ENCODE measurements at regions not wholly inside any gene's neighbourhood (a gene's known extent, or its start where the extent isn't known, plus 50 kb on each side); places are given as distances from the start of the nearest gene placed in this dataset.
A peak's percentile ranks its signal among the peaks of the same experiment; 100 is the strongest.

- H3K4me1 ChIP-seq: peaks cover 8% of the 10 kb centered on the region; the same call in 1 of the 2 replicates
- H3K9me3 ChIP-seq (replicated peaks): no peaks in the 10 kb centered on the region
- no peak overlapping the region for H3K4me3 ChIP-seq
- no peaks in the 10 kb centered on the region for H3K27me3 ChIP-seq
- no peak for DNase-seq
- no peak overlapping the region for H3K27ac ChIP-seq
- no peaks in the 10 kb centered on the region for H3K36me3 ChIP-seq
Measured at GRCh38 chr6:141167945-141168344, 964.8 kb upstream of the GJE1 start.

- Histone ChIP-seq H3K4me1 (peaks cover 8% of the 10 kb centered on the region; the same call in 1 of the 2 replicates), H3K4me3 (no peak overlapping the region), H3K36me3 (no peaks in the 10 kb centered on the region; the same call in 1 of the 2 replicates), H3K27ac (no peak overlapping the region), H3K9me3 (replicated peaks) (no peaks in the 10 kb centered on the region), H3K27me3 (no peaks in the 10 kb centered on the region)
- DNase-seq: no peak
Measured at GRCh38 chr6:141165002-141165665, 967.6 kb upstream of the GJE1 start.

DNA sequence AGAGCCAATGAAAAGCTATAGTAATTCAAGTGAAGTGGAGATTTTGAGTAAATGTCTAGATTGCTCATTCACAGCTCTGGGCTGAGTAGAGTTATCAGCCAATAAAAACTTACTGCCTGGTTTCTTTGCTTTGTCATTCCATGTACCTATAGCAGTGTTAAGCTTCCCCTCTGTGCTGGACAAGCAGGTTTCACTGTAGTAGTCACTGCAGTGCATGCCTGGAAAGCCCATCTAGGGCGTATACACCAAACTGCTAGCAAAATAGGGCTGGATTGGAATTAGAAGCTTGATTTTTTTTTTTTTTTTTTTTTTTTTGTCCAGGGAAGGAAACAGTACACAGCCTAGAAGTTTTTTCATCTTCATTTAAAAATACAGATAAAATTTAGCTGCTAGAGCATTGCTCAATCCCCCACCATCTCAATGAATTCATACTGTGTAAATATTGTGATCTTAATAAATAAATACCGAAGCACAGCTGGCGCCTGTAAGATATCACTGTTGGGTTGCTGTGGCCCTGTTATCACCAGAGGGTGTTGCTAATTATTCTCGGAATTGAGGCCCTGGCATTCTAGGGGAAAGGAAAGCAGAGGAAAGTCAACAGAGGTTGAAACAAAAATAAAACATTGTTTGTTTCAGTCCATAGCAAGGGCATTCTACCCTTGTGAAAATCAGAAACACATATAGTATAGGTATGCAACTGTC, 968.5 kb upstream of the GJE1 start:
- H3K27me3 ChIP-seq: no peaks in the 10 kb centered on the region

GRCh38 chr6:141163107-141163506, 969.6 kb upstream of the GJE1 start:
- no peak for DNase-seq
- Histone ChIP-seq H3K4me1 (no peaks in the 10 kb centered on the region), H3K27me3 (no peaks in the 10 kb centered on the region), H3K27ac (no peak overlapping the region), H3K4me3 (no peak overlapping the region), H3K36me3 (no peaks in the 10 kb centered on the region; the same call in 1 of the 2 replicates), H3K9me3 (replicated peaks) (no peaks in the 10 kb centered on the region)

More for the DNA sequence above, 968.5 kb upstream of the GJE1 start:
- Histone ChIP-seq H3K4me3 (no peak overlapping the region), H3K9me3 (replicated peaks) (no peaks in the 10 kb centered on the region), H3K27ac (no peak overlapping the region), H3K4me1 (no peaks in the 10 kb centered on the region; the same call in 1 of the 2 replicates), H3K36me3 (no peaks in the 10 kb centered on the region; the same call in 1 of the 2 replicates)
- no peak for DNase-seq

GRCh38 chr6:141158740-141159139, 974.0 kb upstream of the GJE1 start:
- H3K36me3 ChIP-seq: no peaks in the 10 kb centered on the region; the same call in 1 of the 2 replicates
- no peak overlapping the region for H3K27ac ChIP-seq
- H3K9me3 ChIP-seq (replicated peaks): no peaks in the 10 kb centered on the region
- H3K4me1 ChIP-seq: no peaks in the 10 kb centered on the region
- DNase-seq: no peak
- H3K27me3 ChIP-seq: no peaks in the 10 kb centered on the region
- H3K4me3 ChIP-seq: no peak overlapping the region

DNA sequence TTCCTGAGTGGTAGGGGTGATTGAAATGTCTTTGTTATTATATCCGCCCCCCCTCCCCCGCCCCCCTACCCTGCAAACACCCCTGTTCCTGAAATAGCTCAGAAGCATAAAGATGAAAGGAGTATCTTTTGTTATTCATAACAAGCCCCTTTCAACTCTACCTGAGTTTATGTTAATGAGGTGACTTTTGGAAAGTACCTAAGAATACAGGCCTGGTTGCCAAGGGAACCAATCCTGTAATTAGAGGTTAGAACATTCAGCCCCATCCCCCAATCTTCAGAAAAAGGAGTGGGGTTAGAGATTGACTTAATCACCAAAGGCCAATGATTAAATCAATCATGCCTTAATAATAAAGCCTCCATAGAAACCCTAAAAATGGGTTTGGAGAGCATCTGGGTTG, 979.2 kb upstream of the GJE1 start:
- Histone ChIP-seq H3K27me3 (no peaks in the 10 kb centered on the region), H3K4me3 (no peak overlapping the region), H3K27ac (no peak overlapping the region), H3K36me3 (no peaks in the 10 kb centered on the region), H3K9me3 (replicated peaks) (no peaks in the 10 kb centered on the region), H3K4me1 (no peaks in the 10 kb centered on the region)
- no peak for DNase-seq

DNA sequence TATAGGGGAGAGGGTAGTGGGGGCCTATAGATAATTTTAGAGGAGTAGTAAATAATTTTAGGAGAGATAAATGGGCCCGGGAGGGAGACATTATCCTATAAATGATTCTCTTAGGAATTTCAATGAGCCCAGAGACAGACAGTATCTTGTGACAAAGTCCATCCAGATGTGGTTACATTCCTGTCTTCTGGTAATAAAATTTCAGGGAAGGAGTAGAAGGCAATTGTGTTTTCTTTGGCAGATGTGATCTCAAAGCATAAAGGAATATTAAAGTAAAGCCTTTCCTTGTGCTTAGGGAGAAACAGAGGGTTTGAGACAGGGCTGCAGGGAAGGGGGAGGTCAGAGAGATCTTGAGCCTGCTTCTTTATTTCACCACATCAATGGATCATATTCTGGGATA, 979.8 kb upstream of the GJE1 start:
- Histone ChIP-seq H3K27ac (no peak overlapping the region), H3K9me3 (replicated peaks) (no peaks in the 10 kb centered on the region), H3K36me3 (no peaks in the 10 kb centered on the region), H3K4me3 (no peak overlapping the region), H3K27me3 (no peaks in the 10 kb centered on the region), H3K4me1 (no peaks in the 10 kb centered on the region)
- DNase-seq: no peak

DNA sequence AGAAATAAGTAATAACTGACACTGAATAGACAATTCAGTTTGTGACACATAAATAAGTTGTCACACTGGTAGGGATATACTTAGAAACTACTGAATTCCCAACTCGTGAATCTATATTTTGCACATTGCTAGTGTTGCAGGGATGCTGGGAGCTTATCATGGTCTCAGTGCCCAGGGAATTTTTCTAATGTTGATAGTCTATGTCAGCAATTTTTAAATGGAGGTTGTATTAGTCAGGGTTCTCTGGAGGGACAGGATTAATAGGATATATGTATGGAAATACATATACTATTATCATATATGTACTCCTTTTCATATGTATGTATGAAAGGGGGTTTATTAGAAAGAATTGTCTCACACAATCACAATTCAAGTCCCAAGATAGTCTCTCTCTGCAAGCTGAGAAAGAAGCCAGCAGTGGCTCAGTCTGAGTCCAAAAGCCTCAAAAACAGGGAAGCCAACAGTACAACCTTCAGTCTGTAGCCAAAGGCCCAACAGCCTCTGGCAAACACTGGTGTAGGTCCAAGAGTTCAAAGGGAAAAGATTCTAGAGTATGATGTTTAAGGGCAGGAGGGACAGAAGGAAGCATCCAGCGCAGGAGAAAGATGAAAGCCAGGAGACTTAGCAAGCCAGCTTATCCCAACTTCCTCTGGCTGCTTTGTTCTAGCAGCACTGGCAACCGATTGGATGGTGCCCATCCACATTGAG, 980.9 kb upstream of the GJE1 start:
- DNase-seq: no peak
- H3K36me3 ChIP-seq: no peaks in the 10 kb centered on the region
- no peaks in the 10 kb centered on the region for H3K9me3 ChIP-seq (replicated peaks)
- H3K27ac ChIP-seq: no peak overlapping the region
- H3K27me3 ChIP-seq: no peaks in the 10 kb centered on the region
- no peak overlapping the region for H3K4me3 ChIP-seq
- H3K4me1 ChIP-seq: no peaks in the 10 kb centered on the region

DNA sequence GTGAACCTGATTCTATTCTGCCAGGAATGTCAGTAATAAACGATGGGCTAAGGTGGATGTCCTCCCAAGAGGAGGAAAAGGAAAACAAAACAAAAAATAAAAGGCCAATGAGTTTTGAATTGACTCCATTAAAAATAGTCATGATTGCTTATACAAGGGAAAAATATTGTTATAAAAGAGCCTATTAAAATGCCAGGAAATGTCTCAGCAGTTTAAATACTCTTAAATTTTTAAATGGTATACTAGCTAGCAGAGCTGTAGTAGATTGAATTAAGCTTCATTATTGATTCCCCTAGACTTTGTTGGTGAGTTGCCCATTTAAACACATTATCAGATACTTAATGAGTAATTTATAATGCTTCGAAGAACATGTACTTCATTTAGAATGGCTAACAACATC, 990.9 kb upstream of the GJE1 start:
- no peaks in the 10 kb centered on the region; the same call in 1 of the 2 replicates for H3K36me3 ChIP-seq
- H3K27ac ChIP-seq: no peak overlapping the region

DNA sequence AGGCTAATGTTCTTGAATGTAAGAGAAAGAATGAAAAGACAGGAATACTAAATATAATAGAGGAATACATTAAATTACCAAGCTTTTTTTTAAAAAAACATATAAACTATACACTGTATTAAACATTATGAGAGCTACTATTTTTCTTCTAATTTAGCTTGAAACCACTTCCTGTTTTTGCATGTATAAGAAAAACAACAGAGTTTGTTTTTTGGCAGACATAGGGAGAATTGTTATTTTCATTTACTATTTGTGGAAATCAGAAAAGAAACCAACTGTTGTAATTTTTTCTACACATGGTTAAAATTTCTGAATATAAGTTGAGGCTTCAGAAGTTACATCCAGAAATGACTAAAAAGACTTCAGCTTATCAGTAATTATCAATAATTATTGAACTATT, 991.8 kb upstream of the GJE1 start:
- no peak for DNase-seq
- H3K9me3 ChIP-seq (replicated peaks): no peaks in the 10 kb centered on the region

More for the DNA sequence above, 990.9 kb upstream of the GJE1 start:
- Histone ChIP-seq H3K9me3 (replicated peaks) (no peaks in the 10 kb centered on the region), H3K27me3 (no peaks in the 10 kb centered on the region), H3K4me3 (no peak overlapping the region), H3K4me1 (no peaks in the 10 kb centered on the region; the same call in 1 of the 2 replicates)
- DNase-seq: no peak

GRCh38 chr6:141139461-141139860, 993.3 kb upstream of the GJE1 start:
- H3K9me3 ChIP-seq (replicated peaks): no peaks in the 10 kb centered on the region
- H3K4me3 ChIP-seq: no peak overlapping the region
- no peaks in the 10 kb centered on the region; the same call in 1 of the 2 replicates for H3K4me1 ChIP-seq
- no peak overlapping the region for H3K27ac ChIP-seq
- DNase-seq: no peak
- no peaks in the 10 kb centered on the region for H3K36me3 ChIP-seq
- no peaks in the 10 kb centered on the region for H3K27me3 ChIP-seq

More for the DNA sequence above, 991.8 kb upstream of the GJE1 start:
- Histone ChIP-seq H3K27ac (no peak overlapping the region; the same call in 1 of the 2 replicates), H3K27me3 (no peaks in the 10 kb centered on the region), H3K4me3 (no peak overlapping the region), H3K36me3 (no peaks in the 10 kb centered on the region), H3K4me1 (no peaks in the 10 kb centered on the region; the same call in 1 of the 2 replicates)

DNA sequence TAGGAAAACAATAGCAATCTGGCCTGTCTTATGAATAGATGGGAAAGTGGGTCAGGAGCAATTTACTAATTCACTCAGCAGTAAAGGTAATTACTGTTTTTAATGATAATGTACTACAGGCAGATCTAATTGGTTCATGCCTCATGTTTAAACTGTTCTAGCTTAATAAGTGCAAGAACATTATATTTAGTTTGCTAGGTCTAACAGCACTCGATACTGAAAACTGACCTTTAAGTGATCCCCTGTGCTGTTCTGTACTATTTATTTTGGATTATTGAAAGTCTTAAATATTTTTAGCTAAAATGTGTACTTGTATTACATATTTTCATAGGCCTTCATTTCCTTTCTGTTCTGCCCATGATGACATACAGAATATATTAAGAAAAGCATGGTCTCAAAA, 998.0 kb upstream of the GJE1 start:
- H3K27ac ChIP-seq: no peak overlapping the region
- H3K4me3 ChIP-seq: no peak overlapping the region
- H3K27me3 ChIP-seq: no peaks in the 10 kb centered on the region
- DNase-seq: no peak
- H3K4me1 ChIP-seq: no peaks in the 10 kb centered on the region
- H3K9me3 ChIP-seq (replicated peaks): no peaks in the 10 kb centered on the region
- no peaks in the 10 kb centered on the region for H3K36me3 ChIP-seq

GRCh38 chr6:141133836-141134235, 998.9 kb upstream of the GJE1 start:
- Histone ChIP-seq H3K27me3 (no peaks in the 10 kb centered on the region), H3K9me3 (replicated peaks) (no peaks in the 10 kb centered on the region), H3K4me3 (no peak overlapping the region), H3K36me3 (no peaks in the 10 kb centered on the region), H3K27ac (no peak overlapping the region), H3K4me1 (no peaks in the 10 kb centered on the region)
- DNase-seq: peak in 1 of 2 experiments; percentile 8

GRCh38 chr6:141133346-141133745, 999.4 kb upstream of the GJE1 start:
- Histone ChIP-seq H3K9me3 (replicated peaks) (no peaks in the 10 kb centered on the region), H3K36me3 (no peaks in the 10 kb centered on the region), H3K27ac (no peak overlapping the region), H3K4me1 (no peaks in the 10 kb centered on the region), H3K4me3 (no peak overlapping the region), H3K27me3 (no peaks in the 10 kb centered on the region)
- no peak for DNase-seq

- no peak overlapping the region for H3K4me3 ChIP-seq
- no peaks in the 10 kb centered on the region for H3K27me3 ChIP-seq
- H3K9me3 ChIP-seq (replicated peaks): no peaks in the 10 kb centered on the region
- no peaks in the 10 kb centered on the region for H3K36me3 ChIP-seq
- no peak for DNase-seq
- H3K4me1 ChIP-seq: no peaks in the 10 kb centered on the region
- H3K27ac ChIP-seq: no peak overlapping the region
Measured at GRCh38 chr6:141131616-141132015, 1001.1 kb upstream of the GJE1 start.

All from SJCRH30 (cell line).